GM12878 (cell line): ENCODE measurements at regions not wholly inside any gene's neighbourhood (a gene's known extent, or its start where the extent isn't known, plus 50 kb on each side); places are given as distances from the start of the nearest gene placed in this dataset.

Experiments
- ATAC-seq: fragments of 200-7000 bp; cut with Tn5 transposase; 3 replicates; pipeline ENCODE4 v1.9.1; 2020; ENCODE audit warnings: mild to moderate bottlenecking, moderate library complexity
- BruUV-seq: library from RNA; stranded (reverse); fragments of 400-500 nt; replicated peaks from 2 replicates; lab custom pipeline; 2021; lab: Mats Ljungman, UMichigan
- CTCF ChIA-PET: fragments of 300-600 bp; sonication (Branson Sonifier 250); formaldehyde crosslinking; extraction: SDS; loops from one replicate; lab custom pipeline; 2021; ENCODE audit warnings: inconsistent platforms; lab: Yijun Ruan, JAX
- POLR2A ChIA-PET: fragments of 350-600 bp; formaldehyde crosslinking; extraction: SDS; loops from one replicate; lab custom pipeline; 2021; ENCODE audit warnings: inconsistent platforms; lab: Charles Lee
- RAD21 ChIA-PET: fragments of 300-600 bp; sonication (Branson Sonifier 250); formaldehyde crosslinking; loops from one replicate; lab custom pipeline; 2023; ENCODE audit warnings: antibody characterized with exemption; ENCODE audit not compliant: unreplicated experiment; lab: Charles Lee
- SMC1A ChIA-PET: fragments of 300-600 bp; sonication (Branson Sonifier 250); formaldehyde crosslinking; loops from one replicate; lab custom pipeline; 2023; ENCODE audit not compliant: unreplicated experiment, uncharacterized antibody; lab: Charles Lee
- DNase-seq: peaks from one replicate; pipeline ENCODE4 v3.0.0-alpha.2; 2011; ENCODE audit warnings: low read depth, low spot score
- FAIRE-seq: peaks from 3 replicates; lab custom pipeline; 2011; peaks lifted over from hg19 to GRCh38; lab: Jason Lieb, UNC
- H2AFZ ChIP-seq: 2 replicates; pipeline ENCODE4 v1.6.0; 2011; ENCODE audit warnings: low read depth, low read length, control low read depth; ENCODE audit not compliant: control insufficient read depth
- H3K27ac ChIP-seq: 2 replicates; pipeline ENCODE4 v1.5.1; 2011; ENCODE audit warnings: control low read depth; ENCODE audit not compliant: control insufficient read depth, insufficient read depth
- H3K27me3 ChIP-seq, 2 experiments: replicated peaks in 1 of 2; 2 replicates each; pipeline versions ENCODE4 v1.6.0 to v1.6.1; 2011; ENCODE audit warnings: low read length in 1 of 2; ENCODE audit not compliant: control insufficient read depth in 2 of 2, insufficient read depth in 2 of 2
- H3K36me3 ChIP-seq, 2 experiments: 2 replicates each; pipeline ENCODE4 v1.5.1; 2011; ENCODE audit warnings: low read length in 1 of 2; ENCODE audit not compliant: control insufficient read depth in 2 of 2, insufficient read depth in 2 of 2
- H3K4me1 ChIP-seq: 2 replicates; pipeline ENCODE4 v1.6.1; 2011; ENCODE audit warnings: mild to moderate bottlenecking, low read length, moderate library complexity, mixed read lengths; ENCODE audit not compliant: control insufficient read depth, insufficient read depth
- H3K4me2 ChIP-seq: 2 replicates; pipeline ENCODE4 v1.6.0; 2011; ENCODE audit warnings: control low read depth; ENCODE audit not compliant: control insufficient read depth, insufficient read depth
- H3K4me3 ChIP-seq: fragments of 200-600 bp; sonication (generic); 2 replicates; pipeline ENCODE4 v1.5.1; 2016
- H3K79me2 ChIP-seq: 2 replicates; pipeline ENCODE4 v1.6.0; 2011; ENCODE audit warnings: low read length; ENCODE audit not compliant: control insufficient read depth, insufficient read depth
- H3K9ac ChIP-seq: 2 replicates; pipeline ENCODE4 v1.8.0; 2011; ENCODE audit warnings: low read length, control low read depth, mixed read lengths; ENCODE audit not compliant: control insufficient read depth, insufficient read depth
- H3K9me3 ChIP-seq: replicated peaks from 3 replicates; pipeline ENCODE4 v1.5.1; 2011; ENCODE audit warnings: mild to moderate bottlenecking, low read length; ENCODE audit not compliant: control insufficient read depth, insufficient read depth
- H4K20me1 ChIP-seq: 2 replicates; pipeline ENCODE4 v1.6.0; 2011; ENCODE audit not compliant: control insufficient read depth, insufficient read depth
- BCLAF1 ChIP-seq: fragments of 450-650 bp; IDR thresholded peaks from 2 replicates; pipeline ENCODE4 v1.6.1; 2017; ENCODE audit warnings: antibody characterized with exemption, mild to moderate bottlenecking, moderate library complexity
- IRF3 ChIP-seq: fragments of 450-650 bp; IDR thresholded peaks from 2 replicates; pipeline ENCODE4 v1.6.1; 2014; ENCODE audit warnings: mild to moderate bottlenecking
- MYC ChIP-seq: IDR thresholded peaks from 2 replicates; pipeline ENCODE4 v1.6.1; 2011; ENCODE audit warnings: mild to moderate bottlenecking, low read length, moderate library complexity, inconsistent platforms; ENCODE audit not compliant: insufficient read depth, insufficient replicate concordance, insufficient read length, severe bottlenecking
- RB1 ChIP-seq: fragments of 450-650 bp; formaldehyde crosslinking; IDR thresholded peaks from 2 replicates; pipeline ENCODE4 v1.6.1; 2017; ENCODE audit warnings: mild to moderate bottlenecking, borderline replicate concordance
- ZNF384 ChIP-seq: IDR thresholded peaks from 2 replicates; pipeline ENCODE4 v1.6.1; 2012; ENCODE audit warnings: low read depth, mild to moderate bottlenecking, low read length, improper control_type of control experiment, borderline replicate concordance
- WGBS: methylation state at CpG from one replicate; pipeline ENCODE4 v1.1.6; 2016; ENCODE audit warnings: low lambda C conversion rate; ENCODE audit not compliant: insufficient replicate concordance, insufficient coverage; ENCODE audit errors: missing lambda C conversion rate; 5-methylcytosine and 5-hydroxymethylcytosine counted together
- in situ Hi-C: fragments of 300-500 bp; cut with MboI; formaldehyde crosslinking; loops from 9 replicates; pipeline ENCODE4 v1.14.3; 2018; ENCODE audit warnings: mixed read lengths
- intact Hi-C: fragments of 100-400 bp; cut with micrococcal nuclease; formaldehyde crosslinking; loops from one replicate; pipeline ENCODE4 v1.14.2; 2022; ENCODE audit not compliant: unreplicated experiment
- TF ChIP-seq, protein P1 (sequence below): fragments of 450-650 bp; conservative IDR thresholded peaks from 2 replicates; pipeline ENCODE4 v1.6.1; 2017; ENCODE audit warnings: mild to moderate bottlenecking, moderate library complexity
- TF ChIP-seq, protein P2 (sequence below): IDR thresholded peaks from 2 replicates; pipeline ENCODE4 v1.6.1; 2012; ENCODE audit warnings: low read depth, low read length, improper control_type of control experiment

- Histone ChIP-seq H3K4me1 (no peaks in the 10 kb centered on the region), H3K4me3 (no peak overlapping the region), H2AFZ (no peak overlapping the region), H3K4me2 (no peak overlapping the region), H3K9me3 (no peaks in the 10 kb centered on the region; the same call in 2 of the 3 replicates), H3K27ac (no peak overlapping the region), H4K20me1 (no peaks in the 10 kb centered on the region), H3K79me2 (no peaks in the 10 kb centered on the region), H3K27me3 (no peaks in the 10 kb centered on the region), H3K9ac (no peak overlapping the region), H3K36me3 (no peaks in the 10 kb centered on the region)
- in situ Hi-C loops (no loop called here), intact Hi-C loops (no loop called here)
- TF ChIP-seq BCLAF1 (no peak), RB1 (no peak), MYC (no peak), ZNF384 (no peak), IRF3 (no peak)
- TF ChIP-seq, protein P1, sequence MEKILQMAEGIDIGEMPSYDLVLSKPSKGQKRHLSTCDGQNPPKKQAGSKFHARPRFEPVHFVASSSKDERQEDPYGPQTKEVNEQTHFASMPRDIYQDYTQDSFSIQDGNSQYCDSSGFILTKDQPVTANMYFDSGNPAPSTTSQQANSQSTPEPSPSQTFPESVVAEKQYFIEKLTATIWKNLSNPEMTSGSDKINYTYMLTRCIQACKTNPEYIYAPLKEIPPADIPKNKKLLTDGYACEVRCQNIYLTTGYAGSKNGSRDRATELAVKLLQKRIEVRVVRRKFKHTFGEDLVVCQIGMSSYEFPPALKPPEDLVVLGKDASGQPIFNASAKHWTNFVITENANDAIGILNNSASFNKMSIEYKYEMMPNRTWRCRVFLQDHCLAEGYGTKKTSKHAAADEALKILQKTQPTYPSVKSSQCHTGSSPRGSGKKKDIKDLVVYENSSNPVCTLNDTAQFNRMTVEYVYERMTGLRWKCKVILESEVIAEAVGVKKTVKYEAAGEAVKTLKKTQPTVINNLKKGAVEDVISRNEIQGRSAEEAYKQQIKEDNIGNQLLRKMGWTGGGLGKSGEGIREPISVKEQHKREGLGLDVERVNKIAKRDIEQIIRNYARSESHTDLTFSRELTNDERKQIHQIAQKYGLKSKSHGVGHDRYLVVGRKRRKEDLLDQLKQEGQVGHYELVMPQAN, result no peak
- TF ChIP-seq, protein P2, sequence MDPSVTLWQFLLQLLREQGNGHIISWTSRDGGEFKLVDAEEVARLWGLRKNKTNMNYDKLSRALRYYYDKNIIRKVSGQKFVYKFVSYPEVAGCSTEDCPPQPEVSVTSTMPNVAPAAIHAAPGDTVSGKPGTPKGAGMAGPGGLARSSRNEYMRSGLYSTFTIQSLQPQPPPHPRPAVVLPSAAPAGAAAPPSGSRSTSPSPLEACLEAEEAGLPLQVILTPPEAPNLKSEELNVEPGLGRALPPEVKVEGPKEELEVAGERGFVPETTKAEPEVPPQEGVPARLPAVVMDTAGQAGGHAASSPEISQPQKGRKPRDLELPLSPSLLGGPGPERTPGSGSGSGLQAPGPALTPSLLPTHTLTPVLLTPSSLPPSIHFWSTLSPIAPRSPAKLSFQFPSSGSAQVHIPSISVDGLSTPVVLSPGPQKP, result no peak
- SMC1A ChIA-PET, result no interaction called here
- RAD21 ChIA-PET, result no interaction called here
- 7% methylated on average over 5 of the region's 5 CpGs for WGBS
- CTCF ChIA-PET, result no interaction called here
- BruUV-seq, result no TSS peak
- FAIRE-seq (no peak), ATAC-seq (no peak), DNase-seq (no peak)
- POLR2A ChIA-PET, result no interaction called here
These were observed 616.5 kb downstream of the BRD1 start for GRCh38 chr22:49211176-49211575.
